HCEC 1CT (cell line): ENCODE measurements at regions not wholly inside any gene's neighbourhood (a gene's known extent, or its start where the extent isn't known, plus 50 kb on each side); places are given as distances from the start of the nearest gene placed in this dataset.
A peak's percentile ranks its signal among the peaks of the same experiment; 100 is the strongest.

ENCODE experiments used
- DNase-seq: peaks from one replicate; pipeline ENCODE4 v3.0.0-alpha.2; 2017

DNA sequence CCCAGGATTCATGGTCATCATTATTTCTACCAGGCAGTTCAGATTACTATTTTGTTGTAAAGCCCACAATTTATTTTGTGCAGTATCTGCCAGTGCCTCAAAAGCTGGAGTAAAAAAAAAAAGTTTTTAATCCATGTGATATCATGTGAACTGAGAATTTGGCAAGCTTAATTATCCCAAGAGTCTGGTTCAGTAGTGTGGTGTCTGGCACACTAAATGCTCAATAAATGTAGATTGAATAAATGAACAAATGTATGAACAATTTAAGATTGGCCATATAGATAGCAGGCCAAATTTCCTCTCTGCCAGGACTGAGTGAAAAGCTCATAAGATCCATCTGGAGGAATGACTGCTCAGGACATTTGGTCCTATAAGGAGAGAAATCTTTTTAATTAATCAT lies 533.0 kb downstream of the TLE1 start:
- DNase-seq: no peak

GRCh38 chr9:81150016-81150625 lies 539.2 kb downstream of the TLE1 start:
- DNase-seq: no peak

GRCh38 chr9:81146684-81147337 lies 542.5 kb downstream of the TLE1 start:
- DNase-seq: peak; percentile 78

DNA sequence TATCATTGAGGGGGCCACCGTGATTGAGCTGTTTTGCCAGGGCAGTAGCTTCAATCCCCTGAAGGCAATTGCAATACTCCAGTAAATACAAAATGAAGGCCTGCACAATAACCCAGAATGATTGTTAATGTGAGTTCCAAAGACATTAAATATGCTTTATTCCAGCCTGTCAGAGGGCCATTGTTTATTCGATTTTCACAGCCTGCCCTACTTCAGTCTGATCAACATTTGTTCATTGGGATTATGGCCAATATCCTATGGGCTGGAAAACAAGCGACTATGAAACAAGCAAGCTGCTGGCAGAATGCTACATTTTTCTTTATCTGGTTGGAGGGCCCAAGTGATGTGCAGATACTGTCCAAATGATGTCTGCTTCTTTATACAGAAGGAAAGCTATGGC lies 543.1 kb downstream of the TLE1 start:
- DNase-seq: peak; percentile 3

GRCh38 chr9:81145331-81145963 lies 543.9 kb downstream of the TLE1 start:
- no peak for DNase-seq

DNA sequence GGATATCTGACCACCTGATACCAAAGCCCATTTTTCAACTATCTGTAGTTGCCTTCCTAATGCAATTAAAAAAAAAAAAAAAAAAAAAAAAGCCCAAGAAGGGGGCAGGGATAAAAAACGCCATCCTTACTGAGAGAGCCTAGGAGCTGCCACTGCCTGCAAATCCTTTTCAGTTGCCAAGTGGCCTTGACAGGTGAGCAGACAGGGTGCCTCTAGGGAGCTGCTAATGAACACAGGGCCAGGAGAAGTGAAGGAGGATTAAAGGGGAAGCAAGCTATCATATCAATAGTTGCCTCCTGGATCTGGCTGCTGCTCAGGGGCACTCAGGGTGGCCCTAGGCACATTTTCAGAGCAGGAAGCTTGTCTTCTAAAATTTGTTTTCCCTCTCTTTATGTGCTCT lies 547.4 kb downstream of the TLE1 start:
- DNase-seq: no peak

- DNase-seq: no peak
Observed at GRCh38 chr9:81137976-81138568, 551.3 kb downstream of the TLE1 start.

GRCh38 chr9:81132796-81133195 lies 556.6 kb downstream of the TLE1 start:
- DNase-seq: no peak

DNA sequence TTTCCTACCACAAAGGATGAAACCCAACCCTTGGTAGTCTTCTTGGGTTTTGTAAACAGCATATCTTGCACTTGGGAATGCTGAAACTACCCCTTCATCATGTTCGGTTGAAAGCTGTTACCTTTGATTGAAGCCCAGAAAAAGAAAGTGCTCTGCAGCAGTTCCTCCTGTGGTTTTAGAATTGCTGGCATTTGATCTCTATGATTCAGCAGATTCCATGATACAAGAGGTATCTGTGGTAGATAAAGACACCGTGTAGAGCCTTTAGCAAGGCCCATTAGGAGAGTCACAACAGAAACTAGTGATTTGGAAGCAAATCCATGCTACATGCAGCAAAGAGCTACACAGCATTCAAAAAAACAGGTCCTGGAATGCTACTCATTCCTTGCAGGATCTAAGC lies 557.0 kb downstream of the TLE1 start:
- no peak for DNase-seq

- DNase-seq: no peak
Observed at GRCh38 chr9:81128701-81129100, 560.6 kb downstream of the TLE1 start.

- DNase-seq: peak; percentile 65
Observed at GRCh38 chr9:81125446-81126092, 563.8 kb downstream of the TLE1 start.

DNA sequence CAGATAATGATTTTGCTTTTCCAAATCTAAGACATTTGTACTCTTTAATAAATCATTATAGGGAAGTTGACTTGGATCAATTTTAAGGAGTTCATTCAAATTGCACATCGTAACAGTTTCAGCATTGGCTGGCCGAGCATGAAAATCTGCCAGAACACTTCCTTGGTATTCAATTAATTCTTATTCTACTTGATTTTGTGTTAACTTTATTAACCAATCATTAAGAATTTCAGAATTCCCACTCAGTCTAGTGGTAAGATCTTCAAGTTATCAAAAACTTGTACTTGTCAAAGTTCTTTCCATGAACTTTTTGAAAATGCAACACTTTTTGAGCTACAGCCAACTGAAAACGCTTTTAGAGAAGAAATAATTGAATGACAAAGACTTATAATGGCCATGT lies 565.8 kb downstream of the TLE1 start:
- DNase-seq: no peak

GRCh38 chr9:81122749-81123148 lies 566.6 kb downstream of the TLE1 start:
- no peak for DNase-seq

GRCh38 chr9:81119591-81119990 lies 569.8 kb downstream of the TLE1 start:
- no peak for DNase-seq

DNA sequence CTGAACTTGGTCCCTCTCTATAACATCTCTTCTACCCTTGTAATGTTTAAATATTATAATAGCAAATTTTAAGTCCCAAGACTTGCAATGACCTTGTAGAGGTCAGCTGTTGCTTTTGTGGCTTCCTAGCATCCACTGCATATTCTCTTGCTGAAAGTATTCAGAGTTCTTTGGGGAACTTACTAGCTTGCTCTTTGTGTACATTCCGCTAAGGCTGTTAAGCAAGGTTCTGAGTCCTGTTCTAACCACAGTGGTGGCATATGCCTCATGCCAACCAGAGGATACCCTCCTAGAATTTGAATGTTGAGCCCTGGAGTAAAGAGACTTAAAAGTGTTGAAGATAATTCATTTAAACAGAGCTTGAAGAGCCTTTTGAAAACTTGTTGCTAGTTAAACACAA lies 570.9 kb downstream of the TLE1 start:
- no peak for DNase-seq

GRCh38 chr9:81116340-81117137 lies 572.8 kb downstream of the TLE1 start:
- no peak for DNase-seq

DNA sequence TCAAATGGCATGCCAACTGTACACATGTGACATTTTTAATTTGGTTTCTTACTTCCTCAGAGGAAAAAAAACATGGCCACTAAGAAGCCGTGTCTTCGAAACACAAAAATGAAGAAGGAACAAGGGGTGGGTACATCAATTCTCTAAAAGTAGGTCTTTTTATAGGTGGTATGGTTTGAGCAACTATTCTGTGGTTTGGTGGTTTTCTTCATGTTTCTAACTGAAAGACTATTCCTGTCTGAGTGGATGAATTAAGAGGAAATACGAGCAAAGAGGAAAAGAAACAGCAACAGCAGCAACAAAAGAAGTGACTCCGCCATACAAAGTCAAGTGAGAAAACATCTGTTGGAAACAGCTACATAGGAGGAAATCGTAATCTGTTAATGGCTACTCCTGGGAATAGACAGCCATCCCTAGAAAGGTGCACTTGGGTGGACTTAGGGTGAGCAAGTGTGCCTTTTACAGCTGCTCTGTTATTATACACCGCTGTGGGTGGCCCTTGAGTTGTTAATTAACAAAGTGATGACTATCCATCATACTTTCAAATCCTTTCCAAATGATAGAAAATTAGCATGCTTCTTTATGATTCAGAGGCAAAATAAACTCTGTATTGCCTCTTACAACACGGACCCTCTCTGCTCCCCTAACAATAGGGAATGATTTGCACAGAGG lies 575.8 kb downstream of the TLE1 start:
- DNase-seq: no peak

GRCh38 chr9:81112627-81113452 lies 576.5 kb downstream of the TLE1 start:
- DNase-seq: no peak

DNA sequence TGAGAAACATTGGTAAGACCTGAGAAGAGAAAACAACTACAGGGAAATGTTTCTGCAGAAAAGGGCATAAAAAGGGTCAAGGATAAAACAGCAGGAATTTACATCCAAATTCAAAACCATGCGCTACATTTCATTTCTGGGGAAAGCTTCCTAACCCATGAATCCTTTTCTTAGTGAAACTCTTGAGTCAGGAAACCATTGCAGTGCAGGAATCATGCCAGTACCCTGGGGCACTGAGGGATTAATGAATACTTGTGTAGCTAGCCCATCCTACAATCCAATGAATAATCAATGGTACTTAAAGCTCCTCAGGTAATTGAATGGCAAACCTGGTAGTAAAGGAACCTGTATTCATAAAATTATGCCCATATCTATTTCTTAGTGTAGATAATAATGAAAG lies 580.5 kb downstream of the TLE1 start:
- no peak for DNase-seq

DNA sequence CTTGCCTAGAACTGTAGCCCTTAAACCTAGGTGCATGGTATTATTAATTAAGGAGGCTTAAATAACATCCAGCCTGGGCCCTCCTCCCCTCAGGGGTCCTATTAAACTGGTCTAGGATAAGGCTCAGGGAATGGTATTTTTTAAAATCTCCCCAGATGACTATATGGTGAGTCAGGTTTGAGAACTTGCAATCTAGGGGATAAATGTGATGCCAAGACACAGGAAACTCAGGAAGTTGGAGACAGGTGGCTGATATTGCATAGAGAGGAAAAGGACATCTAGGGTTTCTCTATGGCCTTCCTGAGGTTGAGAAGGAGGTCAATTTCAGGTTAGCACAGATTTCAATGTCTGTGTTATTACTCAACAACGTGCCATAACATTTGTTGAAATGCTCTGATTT lies 581.0 kb downstream of the TLE1 start:
- DNase-seq: peak; percentile 62
